GM18511 (cell line): ENCODE measurements at regions not wholly inside any gene's neighbourhood (a gene's known extent, or its start where the extent isn't known, plus 50 kb on each side); places are given as distances from the start of the nearest gene placed in this dataset.
A peak's percentile ranks its signal among the peaks of the same experiment; 100 is the strongest.

Source experiments
- ATAC-seq: cut with Tn5 transposase; IDR thresholded peaks from one replicate; pipeline ENCODE4 v1.9.1; 2021; ENCODE audit warnings: mild to moderate bottlenecking, moderate library complexity; ENCODE audit not compliant: unreplicated experiment

DNA sequence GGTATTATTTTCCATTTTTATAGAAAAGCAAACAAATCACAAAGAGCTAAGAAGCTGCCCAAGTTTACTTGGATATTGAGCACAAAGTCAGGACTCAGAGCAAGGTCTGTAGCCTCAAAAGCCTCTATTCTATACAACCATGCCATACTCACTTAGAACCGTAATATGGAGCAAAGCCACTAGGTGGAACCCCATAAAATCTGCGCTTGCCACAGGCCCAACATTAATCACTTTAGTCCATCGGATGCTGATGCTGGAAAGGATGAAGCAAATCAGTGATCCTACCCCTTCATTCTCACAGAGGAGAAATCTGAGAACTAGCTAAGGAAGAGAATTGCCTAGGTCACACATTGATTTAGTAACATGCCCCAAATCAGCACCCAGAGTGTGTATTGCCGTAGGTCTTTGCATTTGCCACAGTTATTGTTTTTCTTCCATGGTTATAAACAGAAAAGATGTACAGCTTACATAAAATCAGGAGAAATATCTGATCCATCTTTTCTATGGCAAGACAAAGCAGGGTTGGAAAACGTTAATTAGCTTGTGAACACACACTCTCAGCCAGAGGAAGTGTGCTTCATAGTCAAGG is 56.7 kb upstream of the RAB38 start:
- peak; percentile 95 for ATAC-seq

DNA sequence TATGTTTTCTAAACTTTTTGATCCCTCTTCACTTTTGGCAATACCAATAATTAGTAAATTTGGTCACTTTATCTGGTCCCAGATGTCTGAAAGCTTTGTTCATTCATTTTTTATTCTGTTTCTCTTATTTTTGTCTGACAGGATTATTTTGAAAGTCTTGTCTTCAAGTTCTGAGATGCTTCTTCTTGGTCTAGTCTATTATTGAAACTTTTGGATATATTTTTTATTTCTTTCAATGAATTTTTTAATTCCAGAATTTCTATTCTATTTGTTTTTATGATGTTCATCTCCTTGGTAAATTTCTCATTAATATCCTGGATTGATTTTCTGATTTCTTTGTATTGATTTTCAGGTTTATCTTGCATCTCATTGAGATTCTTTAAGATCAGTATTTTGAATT is 54.1 kb upstream of the RAB38 start:
- ATAC-seq: no peak
